ENCODE measurements at regions not wholly inside any gene's neighbourhood (a gene's known extent, or its start where the extent isn't known, plus 50 kb on each side); places are given as distances from the start of the nearest gene placed in this dataset.
"Not testable (repeated sequence)": the region's sequence is repeated elsewhere in the genome, so short reads cannot be mapped to it uniquely, and the experiment has no call there.

DNA sequence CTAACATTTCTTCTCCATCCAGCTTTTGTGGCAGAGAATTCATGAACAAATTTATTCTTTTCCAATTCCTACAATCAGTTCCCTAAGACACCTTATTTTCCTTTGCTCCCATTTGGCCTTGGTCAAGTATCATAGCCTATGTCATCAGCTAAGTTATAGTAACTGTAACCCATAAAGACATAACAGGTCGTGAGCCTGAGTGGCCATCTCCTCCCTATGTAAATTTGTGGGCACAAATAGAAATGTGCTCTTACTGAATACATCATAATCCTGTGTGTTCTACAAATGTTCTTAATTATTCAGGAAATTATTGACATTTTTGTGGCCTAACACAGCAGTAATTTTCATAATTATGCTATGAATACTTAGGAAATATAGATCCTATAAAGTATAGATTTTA is 108.9 kb upstream of the ZNF717 start:
- DNase-seq (ENCODE audit: low spot score in 2 of 2): no peak

DNA sequence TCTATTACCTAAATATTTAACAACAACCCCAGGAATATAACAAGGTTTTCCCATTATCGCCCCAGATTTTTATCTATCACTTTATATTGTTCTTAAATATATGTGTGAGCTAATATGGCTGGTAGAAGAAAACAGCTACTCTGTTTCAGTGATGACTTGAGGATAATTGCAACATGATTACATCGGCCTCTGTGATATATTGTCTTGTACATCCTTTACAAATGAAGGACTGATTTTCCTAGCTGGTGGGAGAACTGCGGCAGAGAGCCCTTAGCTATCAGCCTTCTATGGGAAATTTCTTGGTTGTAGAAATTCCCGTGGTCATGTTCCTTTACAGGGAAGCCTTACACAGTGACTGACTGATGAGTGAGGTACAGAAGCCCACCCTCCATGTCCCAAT is 110.9 kb upstream of the ZNF717 start:
- no peak for DNase-seq (ENCODE audit: low spot score in 2 of 2)
- no peaks in the 10 kb centered on the region for H3K4me1 ChIP-seq
- no peaks in the 10 kb centered on the region for H3K27me3 ChIP-seq
- H3K36me3 ChIP-seq: no peaks in the 10 kb centered on the region
- no peak overlapping the region for H3K4me3 ChIP-seq
- intact Hi-C loops (cut with DNase I; ENCODE audit: low total_unique reads): no loop called here
- H3K9me3 ChIP-seq: no peaks in the 10 kb centered on the region
- no peak overlapping the region for H3K27ac ChIP-seq
- TF ChIP-seq POLR2AphosphoS5 (IDR thresholded peaks at IDR 0.05) (no peak), POLR2A (IDR thresholded peaks at IDR 0.05) (no peak)
- TF ChIP-seq, protein P1, sequence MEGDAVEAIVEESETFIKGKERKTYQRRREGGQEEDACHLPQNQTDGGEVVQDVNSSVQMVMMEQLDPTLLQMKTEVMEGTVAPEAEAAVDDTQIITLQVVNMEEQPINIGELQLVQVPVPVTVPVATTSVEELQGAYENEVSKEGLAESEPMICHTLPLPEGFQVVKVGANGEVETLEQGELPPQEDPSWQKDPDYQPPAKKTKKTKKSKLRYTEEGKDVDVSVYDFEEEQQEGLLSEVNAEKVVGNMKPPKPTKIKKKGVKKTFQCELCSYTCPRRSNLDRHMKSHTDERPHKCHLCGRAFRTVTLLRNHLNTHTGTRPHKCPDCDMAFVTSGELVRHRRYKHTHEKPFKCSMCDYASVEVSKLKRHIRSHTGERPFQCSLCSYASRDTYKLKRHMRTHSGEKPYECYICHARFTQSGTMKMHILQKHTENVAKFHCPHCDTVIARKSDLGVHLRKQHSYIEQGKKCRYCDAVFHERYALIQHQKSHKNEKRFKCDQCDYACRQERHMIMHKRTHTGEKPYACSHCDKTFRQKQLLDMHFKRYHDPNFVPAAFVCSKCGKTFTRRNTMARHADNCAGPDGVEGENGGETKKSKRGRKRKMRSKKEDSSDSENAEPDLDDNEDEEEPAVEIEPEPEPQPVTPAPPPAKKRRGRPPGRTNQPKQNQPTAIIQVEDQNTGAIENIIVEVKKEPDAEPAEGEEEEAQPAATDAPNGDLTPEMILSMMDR (IDR thresholded peaks at IDR 0.05): no peak

More for the DNA sequence above, 108.9 kb upstream of the ZNF717 start:
- Histone ChIP-seq H3K4me1 (no peaks in the 10 kb centered on the region), H3K36me3 (no peaks in the 10 kb centered on the region), H3K4me3 (no peak overlapping the region), H3K27ac (no peak overlapping the region), H3K9me3 (no peaks in the 10 kb centered on the region), H3K27me3 (no peaks in the 10 kb centered on the region)
- intact Hi-C loops (cut with DNase I; ENCODE audit: low total_unique reads): no loop called here
- TF ChIP-seq POLR2A (IDR thresholded peaks at IDR 0.05) (no peak), POLR2AphosphoS5 (IDR thresholded peaks at IDR 0.05) (no peak)
- TF ChIP-seq, protein P1 (IDR thresholded peaks at IDR 0.05): no peak

GRCh38 chr3:75901446-75901845 is 116.1 kb upstream of the ZNF717 start:
- H3K27me3 ChIP-seq; DNase-seq (ENCODE audit: low spot score in 2 of 2); intact Hi-C loops (cut with DNase I; ENCODE audit: low total_unique reads); H3K36me3 ChIP-seq; H3K4me1 ChIP-seq; H3K27ac ChIP-seq; H3K9me3 ChIP-seq; H3K4me3 ChIP-seq: not testable (repeated sequence)

- Histone ChIP-seq H3K36me3 (no peaks in the 10 kb centered on the region), H3K27ac (no peak overlapping the region), H3K27me3 (no peaks in the 10 kb centered on the region), H3K4me1 (no peaks in the 10 kb centered on the region), H3K4me3 (peak overlapping the region; percentile 20 to 59 (median 42)), H3K9me3 (no peaks in the 10 kb centered on the region)
- intact Hi-C loops (cut with DNase I; ENCODE audit: low total_unique reads): no loop called here
- DNase-seq (ENCODE audit: low spot score in 2 of 2): peak in 1 of 2 donors; percentile 48
- TF ChIP-seq POLR2A (IDR thresholded peaks at IDR 0.05): no peak
- no peak for TF ChIP-seq POLR2AphosphoS5 (IDR thresholded peaks at IDR 0.05)
- TF ChIP-seq, protein P1 (IDR thresholded peaks at IDR 0.05): no peak
These were observed 121.3 kb upstream of the ZNF717 start for GRCh38 chr3:75906555-75907112.

DNA sequence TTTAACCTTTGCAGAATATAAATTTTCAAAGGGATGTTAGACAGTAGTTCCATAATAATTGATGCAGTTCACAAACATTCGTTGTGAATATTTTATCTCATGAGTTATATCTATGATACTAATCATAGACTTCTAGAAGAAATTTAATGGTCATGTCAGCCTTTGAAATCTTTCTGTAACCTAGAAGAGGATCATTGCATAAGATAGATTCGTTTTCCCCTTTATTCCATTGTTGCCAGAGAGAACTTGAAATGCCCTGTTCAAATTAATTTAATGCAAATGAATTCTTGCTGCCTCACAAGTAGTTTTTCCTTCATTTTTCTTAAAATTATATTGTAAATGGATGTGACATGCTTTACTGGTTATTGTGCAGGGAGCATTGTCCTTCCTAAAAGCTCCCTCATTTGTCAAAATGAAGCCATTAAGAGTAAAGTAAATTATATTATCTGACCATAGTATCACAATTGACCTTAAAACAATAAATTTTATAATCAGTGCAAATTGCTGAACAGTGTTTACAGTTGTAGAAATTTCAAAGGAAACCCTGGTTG is 128.5 kb upstream of the ZNF717 start:
- TF ChIP-seq POLR2A (IDR thresholded peaks at IDR 0.05) (no peak), POLR2AphosphoS5 (IDR thresholded peaks at IDR 0.05) (no peak)
- TF ChIP-seq, protein P1 (IDR thresholded peaks at IDR 0.05): no peak
- no peaks in the 10 kb centered on the region for H3K27me3 ChIP-seq
- no peaks in the 10 kb centered on the region for H3K4me1 ChIP-seq
- no peak overlapping the region for H3K4me3 ChIP-seq
- intact Hi-C loops (cut with DNase I; ENCODE audit: low total_unique reads): no loop called here
- H3K9me3 ChIP-seq: peaks cover 0 to 4% of the 10 kb centered on the region in 2 donors
- DNase-seq (ENCODE audit: low spot score in 2 of 2): no peak
- H3K36me3 ChIP-seq: no peaks in the 10 kb centered on the region
- H3K27ac ChIP-seq: no peak overlapping the region

GRCh38 chr3:75914741-75915140 is 129.4 kb upstream of the ZNF717 start:
- H3K27me3 ChIP-seq; H3K27ac ChIP-seq; H3K4me3 ChIP-seq; H3K4me1 ChIP-seq; H3K36me3 ChIP-seq; H3K9me3 ChIP-seq; intact Hi-C loops (cut with DNase I; ENCODE audit: low total_unique reads); DNase-seq (ENCODE audit: low spot score in 2 of 2): not testable (repeated sequence)

Measured in breast epithelium (tissue), 4 donors.